Bronchial epithelial cell (primary cell): ENCODE measurements at regions not wholly inside any gene's neighbourhood (a gene's known extent, or its start where the extent isn't known, plus 50 kb on each side); places are given as distances from the start of the nearest gene placed in this dataset.

Experiments used
- DNase-seq: peaks from one replicate; pipeline ENCODE4 v3.0.0-alpha.2; 2010; ENCODE audit warnings: low read depth
- FAIRE-seq: peaks from 2 replicates; lab custom pipeline; 2011; peaks lifted over from hg19 to GRCh38; lab: Jason Lieb, UNC
- H3K27me3 ChIP-seq: 2 replicates; pipeline ENCODE4 v1.5.1; 2011; ENCODE audit warnings: low read length; ENCODE audit not compliant: control insufficient read depth, insufficient read depth
- H3K36me3 ChIP-seq: 2 replicates; pipeline ENCODE4 v1.5.1; 2011; ENCODE audit warnings: low read length; ENCODE audit not compliant: control insufficient read depth, insufficient read depth
- H3K4me3 ChIP-seq: 2 replicates; pipeline ENCODE4 v1.5.1; 2011; ENCODE audit warnings: mild to moderate bottlenecking, low read depth, low read length, control low read depth
- CTCF ChIP-seq: IDR thresholded peaks from 2 replicates; pipeline ENCODE4 v1.5.1; 2011; ENCODE audit warnings: mild to moderate bottlenecking, moderate library complexity, low read length, control low read depth, inconsistent platforms; ENCODE audit not compliant: insufficient read depth, severe bottlenecking

DNA sequence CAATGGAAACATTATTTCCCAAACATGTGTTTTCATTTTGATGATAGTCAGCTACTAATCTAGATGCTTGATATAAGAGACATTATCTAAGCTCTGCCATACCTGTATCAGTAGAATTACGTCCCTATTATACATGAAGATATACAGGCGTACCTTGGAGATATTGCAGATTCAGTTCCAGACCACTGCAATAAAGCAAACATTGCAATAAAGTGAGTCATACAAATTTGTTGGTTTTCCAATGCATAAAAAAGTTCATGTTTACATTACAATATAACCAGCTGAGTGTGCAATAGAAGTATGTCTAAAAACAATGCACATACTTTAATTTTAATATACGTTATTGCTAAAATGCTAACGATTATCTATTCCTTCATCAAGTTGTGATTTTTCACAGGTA, 236.0 kb upstream of the ZNF717 start:
- FAIRE-seq (no peak), DNase-seq (peak; percentile 69)
- Histone ChIP-seq H3K27me3 (no peaks in the 10 kb centered on the region), H3K36me3 (no peaks in the 10 kb centered on the region), H3K4me3 (no peak overlapping the region)
- TF ChIP-seq CTCF, result no peak

GRCh38 chr3:76024640-76025039, 239.3 kb upstream of the ZNF717 start:
- H3K4me3 ChIP-seq, result no peak overlapping the region
- FAIRE-seq (no peak), DNase-seq (peak; percentile 50)
- H3K27me3 ChIP-seq, result no peaks in the 10 kb centered on the region
- no peaks in the 10 kb centered on the region for H3K36me3 ChIP-seq
- peak; percentile 35 for TF ChIP-seq CTCF

DNA sequence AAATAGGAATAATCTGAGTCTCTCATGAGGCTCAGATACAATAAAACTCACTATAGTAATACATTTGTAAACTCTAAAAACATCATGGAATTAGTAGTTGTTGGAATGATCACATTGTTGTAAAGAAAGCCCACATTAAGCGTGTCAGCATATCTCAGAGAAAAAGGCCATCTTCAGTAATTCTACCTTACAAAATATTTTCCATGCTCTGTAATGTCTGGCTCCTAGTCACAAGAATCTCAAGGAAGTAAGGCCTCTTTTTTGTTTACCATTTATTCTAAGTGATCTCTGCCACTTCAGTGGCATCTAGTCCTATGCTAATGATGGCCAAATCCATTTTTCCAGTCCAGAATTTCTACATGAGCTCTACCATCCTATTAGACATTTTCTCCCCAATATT, 240.2 kb upstream of the ZNF717 start:
- no peak for DNase-seq
- no peak for TF ChIP-seq CTCF
- no peaks in the 10 kb centered on the region for H3K27me3 ChIP-seq
- no peak overlapping the region for H3K4me3 ChIP-seq
- no peaks in the 10 kb centered on the region for H3K36me3 ChIP-seq
- no peak for FAIRE-seq

DNA sequence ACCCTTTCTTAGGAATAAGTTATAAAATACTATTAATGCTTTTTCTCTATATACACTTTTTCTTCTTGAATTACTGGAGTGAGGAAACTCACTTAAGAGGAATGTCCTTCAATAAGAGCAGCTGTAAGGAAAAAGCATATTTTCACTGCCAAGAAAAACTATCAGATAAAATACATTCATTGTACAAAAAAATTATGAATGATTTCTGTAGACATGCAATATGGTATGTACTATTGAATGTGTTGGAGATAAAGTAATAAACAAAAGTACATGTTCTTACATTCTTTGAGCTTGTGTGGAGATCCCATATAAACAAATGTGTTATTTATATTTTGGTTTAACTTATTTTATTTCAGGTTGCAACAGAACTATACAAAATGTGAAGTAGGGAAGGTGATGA, 241.0 kb upstream of the ZNF717 start:
- DNase-seq (no peak), FAIRE-seq (no peak)
- H3K36me3 ChIP-seq, result no peaks in the 10 kb centered on the region
- H3K27me3 ChIP-seq, result no peaks in the 10 kb centered on the region
- no peak for TF ChIP-seq CTCF
- H3K4me3 ChIP-seq, result no peak overlapping the region

DNA sequence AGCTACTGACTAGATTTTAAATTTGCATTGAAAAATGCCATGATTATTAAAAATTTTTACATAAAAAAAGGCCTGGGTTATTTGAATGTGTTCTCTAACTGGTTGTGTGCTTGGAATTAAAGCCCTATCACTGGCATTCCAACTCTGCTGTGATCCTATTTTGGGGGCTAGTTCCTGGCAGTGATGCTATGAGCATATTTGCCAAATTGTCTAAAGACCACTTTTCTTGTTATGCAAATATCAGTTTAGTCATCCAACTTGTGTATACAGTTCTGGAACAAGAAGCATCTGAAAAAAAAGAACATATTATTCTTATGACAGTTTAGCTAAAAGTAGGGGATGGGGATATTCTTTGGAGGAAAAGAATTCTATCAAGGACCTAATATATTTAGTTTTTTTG, 243.4 kb upstream of the ZNF717 start:
- no peak for FAIRE-seq
- no peak for TF ChIP-seq CTCF
- no peak for DNase-seq
- Histone ChIP-seq H3K36me3 (no peaks in the 10 kb centered on the region), H3K4me3 (no peak overlapping the region), H3K27me3 (no peaks in the 10 kb centered on the region)

DNA sequence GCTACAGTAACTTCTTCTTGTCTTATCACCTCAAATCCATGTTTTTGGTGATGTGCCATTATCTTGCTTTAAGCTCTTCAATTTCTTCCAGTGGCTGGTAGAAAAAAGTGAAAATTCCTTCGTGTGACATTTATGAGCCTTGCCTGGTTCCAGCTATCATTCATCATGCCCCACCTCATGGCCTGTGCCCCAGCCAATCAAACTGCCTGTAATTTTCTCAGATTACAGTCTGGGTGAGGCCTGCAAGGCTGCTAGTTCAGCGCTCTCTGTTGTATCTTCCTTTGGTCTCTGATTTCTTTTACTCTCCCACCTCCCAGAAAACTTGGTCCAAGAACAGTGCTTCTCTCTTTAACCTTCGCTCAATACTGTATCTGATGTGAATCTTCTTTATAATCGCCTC, 249.3 kb upstream of the ZNF717 start:
- FAIRE-seq (no peak), DNase-seq (no peak)
- no peaks in the 10 kb centered on the region for H3K27me3 ChIP-seq
- no peak overlapping the region for H3K4me3 ChIP-seq
- no peaks in the 10 kb centered on the region for H3K36me3 ChIP-seq
- no peak for TF ChIP-seq CTCF
